HL-60 (cell line): ENCODE measurements at regions not wholly inside any gene's neighbourhood (a gene's known extent, or its start where the extent isn't known, plus 50 kb on each side); places are given as distances from the start of the nearest gene placed in this dataset.

ENCODE experiments used
- CTCF ChIP-seq: IDR thresholded peaks from one replicate; pipeline ENCODE4 v1.5.1; 2011; ENCODE audit warnings: low read length, control low read depth, inconsistent platforms; ENCODE audit not compliant: insufficient read depth
- GABPA ChIP-seq: IDR thresholded peaks from 2 replicates; pipeline ENCODE4 v1.6.1; 2012; ENCODE audit warnings: low read depth
- POLR2AphosphoS5 ChIP-seq: IDR thresholded peaks from 2 replicates; pipeline ENCODE4 v1.6.1; 2012; ENCODE audit warnings: low read depth
- REST ChIP-seq: IDR thresholded peaks from 2 replicates; pipeline ENCODE4 v1.6.1; 2012; ENCODE audit warnings: low read depth; ENCODE audit not compliant: insufficient replicate concordance

- TF ChIP-seq CTCF (no peak), GABPA (no peak), POLR2AphosphoS5 (no peak), REST (no peak)
Observed at GRCh38 chr3:30069056-30069455, 537.3 kb upstream of the TGFBR2 start.
